RWPE2 (cell line): ENCODE measurements at regions not wholly inside any gene's neighbourhood (a gene's known extent, or its start where the extent isn't known, plus 50 kb on each side); places are given as distances from the start of the nearest gene placed in this dataset.

Experiments
- ATAC-seq: fragments of 200-7000 bp; cut with Tn5 transposase; 3 replicates; pipeline ENCODE4 v1.9.1; 2021; ENCODE audit warnings: low read depth
- DNase-seq: peaks from one replicate; pipeline ENCODE4 v3.0.0-alpha.2; 2020; ENCODE audit warnings: low spot score
- H3K27ac ChIP-seq: fragments of 450-650 bp; 2 replicates; pipeline ENCODE4 v1.5.1; 2017; ENCODE audit warnings: mild to moderate bottlenecking; ENCODE audit not compliant: poor library complexity, severe bottlenecking
- H3K27me3 ChIP-seq: fragments of 250-450 bp; sonication (Bioruptor Pico); 2 replicates; pipeline ENCODE4 v1.5.1; 2021; ENCODE audit warnings: mild to moderate bottlenecking, moderate library complexity; ENCODE audit not compliant: insufficient read depth, poor library complexity, severe bottlenecking
- H3K36me3 ChIP-seq: fragments of 250-450 bp; sonication (Bioruptor Pico); 2 replicates; pipeline ENCODE4 v1.5.1; 2020; ENCODE audit warnings: low read depth, mild to moderate bottlenecking, moderate library complexity
- H3K4me1 ChIP-seq: fragments of 250-450 bp; sonication (Bioruptor Pico); 2 replicates; pipeline ENCODE4 v1.5.1; 2021; ENCODE audit warnings: mild to moderate bottlenecking, moderate library complexity; ENCODE audit not compliant: insufficient read depth, poor library complexity, severe bottlenecking
- H3K4me3 ChIP-seq: fragments of 250-450 bp; sonication (Bioruptor Pico); 2 replicates; pipeline ENCODE4 v1.5.1; 2021; ENCODE audit warnings: mild to moderate bottlenecking, moderate library complexity; ENCODE audit not compliant: severe bottlenecking
- H3K9me3 ChIP-seq: fragments of 250-450 bp; sonication (Bioruptor Pico); 2 replicates; pipeline ENCODE4 v1.5.1; 2021; ENCODE audit warnings: mild to moderate bottlenecking, moderate library complexity; ENCODE audit not compliant: severe bottlenecking
- CTCF ChIP-seq: fragments of 450-650 bp; IDR thresholded peaks from one replicate; pipeline ENCODE4 v1.5.1; 2017; ENCODE audit warnings: mild to moderate bottlenecking, moderate library complexity; ENCODE audit not compliant: poor library complexity, severe bottlenecking

DNA sequence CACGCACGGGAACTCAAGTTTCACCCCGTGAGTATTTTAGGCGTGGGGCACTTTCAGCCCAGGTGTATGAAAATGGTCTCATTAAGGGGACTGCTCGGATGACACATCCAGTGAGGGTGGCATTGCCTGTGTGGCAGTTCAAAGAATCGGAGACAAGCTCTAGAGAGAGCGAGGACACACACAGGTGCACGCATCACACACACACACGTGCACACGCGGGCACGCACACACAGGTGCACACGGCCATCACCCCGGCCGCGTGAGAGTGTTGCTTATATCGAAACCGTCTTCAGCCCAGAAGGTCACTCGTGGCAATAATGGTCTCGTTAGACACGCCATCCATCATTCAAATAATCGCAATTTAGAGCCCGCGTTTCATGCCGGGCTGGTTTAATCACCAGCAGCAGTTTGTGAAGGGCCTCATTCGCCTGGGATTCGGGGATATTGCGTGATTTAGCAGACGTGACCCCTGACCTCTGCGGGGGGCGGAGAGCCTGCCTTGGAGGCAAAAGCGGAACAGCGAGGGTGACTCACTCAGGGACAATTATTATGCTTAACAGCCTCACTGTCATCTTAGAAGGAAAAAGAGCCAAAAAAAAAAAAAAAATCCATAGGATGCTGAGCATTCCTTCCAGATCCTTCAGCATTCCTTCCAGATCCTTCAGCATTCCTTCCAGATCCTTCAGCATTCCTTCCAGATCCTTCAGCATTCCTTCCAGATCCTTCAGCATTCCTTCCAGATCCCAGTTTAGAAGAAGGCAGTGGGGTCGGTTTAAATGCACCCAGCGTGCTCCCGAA lies 89.4 kb upstream of the PPP2R3B start:
- Histone ChIP-seq H3K9me3 (peaks cover 15% of the 10 kb centered on the region), H3K36me3 (no peaks in the 10 kb centered on the region), H3K4me1 (no peaks in the 10 kb centered on the region), H3K27me3 (no peaks in the 10 kb centered on the region), H3K27ac (no peak overlapping the region), H3K4me3 (no peak overlapping the region)
- TF ChIP-seq CTCF: no peak
- DNase-seq (peak; percentile 43), ATAC-seq (no peak)

DNA sequence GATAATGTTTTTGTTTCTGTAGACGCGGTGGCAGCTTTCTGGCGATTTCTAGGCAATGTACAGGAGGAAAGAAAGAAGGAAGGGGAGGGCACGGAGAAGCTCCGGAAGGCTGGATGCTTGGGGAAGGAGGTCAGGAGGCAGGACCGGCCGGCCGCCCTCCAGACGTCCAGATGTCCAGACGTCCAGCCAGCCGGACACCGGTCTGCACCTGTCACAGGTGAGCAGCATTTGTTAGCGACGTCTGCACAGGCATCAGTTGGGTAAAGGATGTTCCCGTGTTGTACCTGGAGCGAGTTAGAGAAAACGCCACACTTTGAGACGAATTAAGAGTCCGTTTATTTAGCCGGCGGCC lies 90.0 kb upstream of the PPP2R3B start:
- peaks cover 15% of the 10 kb centered on the region for H3K9me3 ChIP-seq
- no peaks in the 10 kb centered on the region for H3K36me3 ChIP-seq
- no peak for TF ChIP-seq CTCF
- no peaks in the 10 kb centered on the region for H3K4me1 ChIP-seq
- no peak overlapping the region for H3K4me3 ChIP-seq
- ATAC-seq: no peak
- DNase-seq: peak; percentile 51
- no peaks in the 10 kb centered on the region for H3K27me3 ChIP-seq
- H3K27ac ChIP-seq: no peak overlapping the region

DNA sequence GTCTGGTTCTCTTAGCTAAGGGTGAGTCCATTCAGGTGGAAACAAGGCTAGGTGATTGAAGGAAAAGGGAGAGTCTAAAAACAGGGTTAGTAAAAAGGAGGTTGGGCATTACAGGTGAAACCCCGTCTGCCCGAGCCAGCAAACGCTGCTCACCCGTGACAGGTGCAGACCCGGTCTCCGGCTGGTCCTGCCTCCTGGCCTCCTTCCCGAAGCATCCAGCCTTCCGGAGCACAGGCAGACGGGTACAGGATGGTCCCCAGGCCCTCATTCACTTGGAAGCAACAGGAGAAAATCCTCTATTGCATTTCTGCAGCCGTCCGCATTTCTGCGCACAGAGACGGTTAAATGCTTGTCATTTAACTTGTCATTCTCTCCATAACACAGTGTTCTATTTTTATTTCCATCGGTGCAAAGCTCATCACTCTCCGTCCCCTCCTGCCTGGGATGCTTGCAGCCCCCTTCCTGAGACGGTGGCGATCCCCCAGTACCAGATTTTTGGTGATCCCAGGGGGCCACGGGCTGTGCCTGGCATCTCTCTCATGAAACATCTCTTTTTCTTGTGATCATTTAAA lies 90.8 kb upstream of the PPP2R3B start:
- Histone ChIP-seq H3K4me1 (no peaks in the 10 kb centered on the region), H3K27me3 (no peaks in the 10 kb centered on the region), H3K27ac (no peak overlapping the region), H3K36me3 (no peaks in the 10 kb centered on the region), H3K9me3 (peaks cover 10% of the 10 kb centered on the region), H3K4me3 (no peak overlapping the region)
- TF ChIP-seq CTCF: no peak
- DNase-seq: peak; percentile 50
- no peak for ATAC-seq

- Histone ChIP-seq H3K36me3 (no peaks in the 10 kb centered on the region), H3K4me1 (no peaks in the 10 kb centered on the region), H3K4me3 (no peak overlapping the region), H3K27me3 (no peaks in the 10 kb centered on the region), H3K27ac (no peak overlapping the region), H3K9me3 (peaks cover 17% of the 10 kb centered on the region)
- ATAC-seq (no peak), DNase-seq (peak; percentile 38)
- TF ChIP-seq CTCF: no peak
Observed at GRCh38 chrX:479273-479981, 92.7 kb upstream of the PPP2R3B start.
